RKO (cell line): ENCODE measurements at regions not wholly inside any gene's neighbourhood (a gene's known extent, or its start where the extent isn't known, plus 50 kb on each side); places are given as distances from the start of the nearest gene placed in this dataset.
"Not testable (repeated sequence)": the region's sequence is repeated elsewhere in the genome, so short reads cannot be mapped to it uniquely, and the experiment has no call there.

ENCODE experiments used
- DNase-seq: peaks from one replicate; pipeline ENCODE4 v3.0.0-alpha.2; 2016; ENCODE audit warnings: low spot score

DNA sequence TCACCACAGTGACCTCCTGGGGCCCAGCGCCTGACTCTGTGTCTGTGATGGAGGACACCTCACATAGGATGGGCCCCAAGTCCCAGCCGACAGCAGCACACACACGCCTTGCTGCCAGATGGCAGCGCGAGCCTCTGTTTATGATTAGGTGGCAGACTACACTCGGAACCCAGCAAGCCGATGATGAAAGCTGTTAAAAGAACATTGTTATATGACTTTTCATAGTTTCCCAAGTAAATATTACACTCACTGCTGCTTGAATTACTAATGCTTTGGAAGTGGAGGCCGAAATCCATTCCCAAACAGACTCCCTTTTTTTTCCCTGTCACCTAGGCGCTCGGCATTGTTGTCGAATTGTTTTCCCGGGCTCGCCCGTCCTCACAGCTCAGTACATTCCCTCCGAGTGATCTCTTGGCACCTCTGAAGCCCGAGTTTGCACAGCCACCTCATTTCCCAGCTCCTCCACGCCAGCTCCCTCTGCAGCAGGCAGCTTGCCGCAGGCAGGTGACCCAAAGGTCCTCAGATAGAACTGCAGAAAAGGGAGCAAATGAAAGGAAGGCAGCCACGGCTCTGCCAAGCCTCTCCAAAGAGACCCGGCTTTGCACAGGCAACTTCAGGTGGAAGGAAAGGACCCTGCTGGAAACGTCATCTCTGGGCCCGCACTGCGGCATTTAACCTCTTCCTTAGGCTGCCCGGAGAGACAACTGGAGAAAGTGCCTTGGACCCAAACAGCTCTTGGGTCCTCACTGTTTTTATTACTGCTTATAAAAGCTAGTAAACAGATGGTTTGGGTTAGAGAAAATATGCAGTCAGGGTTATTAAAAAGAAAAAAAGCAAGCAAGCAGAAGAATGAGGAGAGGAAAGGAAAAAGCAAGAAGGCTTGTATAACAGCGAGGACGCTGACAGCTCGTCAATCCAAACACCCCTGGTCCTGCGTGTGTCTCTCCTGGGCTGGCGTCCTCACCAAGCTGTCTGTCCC, 72.2 kb upstream of the SLC25A33 start:
- no peak for DNase-seq

DNA sequence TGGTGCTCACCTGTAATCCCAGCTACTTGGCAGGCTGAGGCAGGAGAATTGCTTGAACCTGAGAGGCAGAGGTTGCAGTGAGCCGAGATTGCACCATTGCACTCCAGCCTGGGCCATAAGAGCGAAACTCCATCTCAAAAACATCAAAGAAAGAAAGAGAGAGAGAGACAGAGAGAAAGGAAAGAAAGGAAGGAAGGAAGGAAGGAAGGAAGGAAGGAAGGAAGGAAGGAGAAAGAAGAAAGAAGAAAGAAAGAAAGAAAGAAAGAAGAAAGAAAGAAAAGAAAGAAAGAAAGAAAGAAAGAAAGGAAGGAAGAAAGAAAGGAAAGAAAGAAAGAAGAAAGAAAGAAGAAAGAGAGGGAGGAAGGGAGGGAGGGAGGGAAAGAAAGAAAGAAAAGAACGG, 69.4 kb upstream of the SLC25A33 start:
- not testable (repeated sequence) for DNase-seq

DNA sequence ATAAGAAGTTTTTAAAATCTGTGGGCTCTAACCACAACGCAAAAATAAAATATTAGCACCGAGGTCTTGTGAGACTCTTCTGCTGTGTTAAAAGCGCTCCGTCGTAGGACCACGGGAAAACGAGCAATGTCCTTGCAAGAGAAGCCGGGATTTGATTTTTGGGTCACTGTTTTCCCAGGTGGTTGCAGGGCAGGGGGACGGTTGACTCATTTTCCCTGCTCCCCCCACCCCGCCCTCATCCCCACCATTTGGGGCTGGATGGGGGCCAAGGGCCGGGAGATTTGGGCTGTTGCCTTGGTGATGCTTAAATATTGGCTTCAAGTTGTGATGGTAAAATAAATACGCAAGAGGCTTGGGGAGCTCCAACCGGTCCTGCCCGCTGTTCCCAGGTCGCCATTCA, 67.6 kb upstream of the SLC25A33 start:
- DNase-seq: no peak

DNA sequence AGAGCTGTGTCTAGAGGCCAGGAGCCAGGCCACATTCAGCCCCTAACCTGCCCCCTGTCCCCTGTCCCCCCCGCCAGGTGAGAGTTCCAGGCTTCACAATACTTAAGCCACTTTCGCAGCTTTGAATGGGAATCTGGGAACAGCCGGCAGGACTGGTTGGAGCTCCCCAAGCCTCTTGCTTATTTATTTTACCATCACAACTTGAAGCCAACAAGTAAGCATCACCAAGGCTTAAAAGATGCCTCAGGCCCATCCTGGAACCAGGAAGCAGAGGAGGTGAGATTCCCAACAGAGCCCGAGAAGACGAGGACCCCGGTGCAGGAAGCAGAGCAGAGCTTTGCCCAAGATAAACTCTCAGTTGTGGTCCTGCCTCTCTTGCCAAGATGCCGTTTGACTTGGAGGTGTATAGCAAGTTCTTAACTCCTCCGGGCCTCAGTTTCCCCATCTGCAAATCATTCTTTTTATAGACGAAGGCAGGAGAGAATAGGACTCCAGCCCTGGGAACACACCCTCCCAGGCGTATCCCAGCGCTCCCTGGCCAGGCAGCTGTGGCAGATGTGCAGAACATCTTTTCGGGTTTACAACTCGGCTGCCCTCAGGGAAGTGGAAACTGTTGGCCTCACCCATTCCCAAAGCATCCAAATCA, 66.8 kb upstream of the SLC25A33 start:
- no peak for DNase-seq

DNA sequence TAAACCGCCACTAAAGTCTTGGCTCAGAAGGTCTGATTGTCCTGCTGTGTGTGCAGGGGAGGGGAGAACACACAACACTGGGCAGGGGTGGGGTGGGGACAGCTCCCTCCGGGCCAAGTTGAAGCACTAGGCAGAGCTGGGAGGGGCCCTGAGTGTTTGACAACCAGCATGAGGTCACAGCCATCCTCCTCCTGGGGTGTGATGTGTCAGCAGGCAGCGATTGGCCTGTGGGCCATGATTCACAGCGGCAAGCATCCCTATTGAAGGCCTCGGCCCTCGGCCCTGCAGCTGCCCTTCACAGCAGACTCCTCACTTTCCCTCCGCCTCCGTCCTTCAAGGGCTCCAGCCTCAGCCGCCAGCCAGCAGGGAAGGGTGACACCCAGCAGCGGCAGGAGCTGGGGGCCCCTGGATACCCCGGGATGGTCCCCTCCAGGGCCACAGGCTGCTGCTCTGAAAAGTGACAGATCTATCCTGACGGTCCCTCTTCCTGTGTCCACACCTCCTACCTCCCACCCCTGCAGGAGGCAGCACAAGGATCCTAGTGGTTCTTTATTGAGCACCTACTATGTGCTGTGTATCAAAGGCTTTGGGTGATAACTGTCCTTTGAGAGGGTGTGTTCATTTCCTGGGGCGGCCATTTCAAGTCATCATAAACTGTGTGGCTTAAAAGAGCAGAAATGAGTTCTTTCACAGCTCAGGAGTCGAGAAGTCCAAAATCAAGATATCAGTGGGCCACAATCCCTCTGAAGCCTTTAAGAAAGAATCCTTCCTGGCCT, 66.0 kb upstream of the SLC25A33 start:
- peak; percentile 92 for DNase-seq

DNA sequence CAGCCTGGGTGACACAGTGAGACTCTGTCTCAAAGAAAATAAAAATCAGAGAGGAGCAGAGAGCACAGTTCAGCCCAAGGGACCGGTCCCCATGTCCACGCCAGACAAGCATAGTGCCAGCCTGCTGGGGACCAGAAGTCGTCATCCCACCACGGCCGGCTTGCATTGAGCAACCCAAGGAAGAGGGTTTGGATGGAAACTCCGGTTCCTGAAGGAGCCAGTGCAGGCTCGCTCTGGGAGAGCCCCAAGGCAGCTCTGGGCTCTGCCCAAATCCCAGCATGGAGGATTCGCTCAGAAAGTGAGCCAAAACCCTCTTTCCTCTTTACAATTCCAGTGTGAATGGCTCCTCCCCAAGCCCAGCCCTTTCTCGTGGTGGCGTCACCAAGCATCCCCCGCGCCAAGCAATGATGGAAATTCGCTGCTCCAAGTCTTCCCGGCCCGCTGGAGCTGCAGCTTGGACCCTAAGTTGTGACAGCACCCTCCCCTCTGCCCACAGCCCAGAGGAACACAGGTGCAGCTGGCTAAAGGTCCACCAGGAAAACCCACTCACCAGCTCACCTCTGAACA, 64.1 kb upstream of the SLC25A33 start:
- no peak for DNase-seq

DNA sequence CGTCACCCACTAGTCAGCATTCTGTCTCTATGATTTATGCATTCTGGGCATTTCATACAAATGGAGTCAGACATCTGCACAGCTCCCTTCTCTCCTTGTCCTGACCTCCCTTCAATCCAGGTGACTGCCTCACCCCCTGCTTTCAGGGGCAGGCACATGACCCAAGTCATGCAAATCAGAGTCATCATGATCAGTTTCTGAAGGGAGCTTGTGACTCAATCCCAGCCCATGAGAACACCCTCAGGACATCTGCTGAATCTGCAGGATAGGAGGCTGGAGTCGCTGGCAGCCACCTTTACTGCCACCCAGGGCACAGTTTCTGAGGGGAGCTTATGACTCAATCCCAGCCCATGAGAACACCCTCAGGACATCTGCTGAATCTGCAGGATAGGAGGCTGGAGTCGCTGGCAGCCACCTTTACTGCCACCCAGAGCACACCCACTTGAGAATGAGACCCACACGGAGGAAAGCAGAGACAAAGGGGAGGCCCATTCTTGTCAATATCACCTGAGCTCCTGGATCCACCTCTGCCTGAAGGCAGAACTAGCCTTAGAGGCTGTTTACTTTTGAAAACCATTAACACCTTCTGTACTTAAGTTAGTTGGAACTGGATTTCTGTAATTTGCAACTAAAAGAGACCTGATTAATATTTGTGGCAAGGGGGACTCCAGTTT, 62.3 kb upstream of the SLC25A33 start:
- peak; percentile 63 for DNase-seq

DNA sequence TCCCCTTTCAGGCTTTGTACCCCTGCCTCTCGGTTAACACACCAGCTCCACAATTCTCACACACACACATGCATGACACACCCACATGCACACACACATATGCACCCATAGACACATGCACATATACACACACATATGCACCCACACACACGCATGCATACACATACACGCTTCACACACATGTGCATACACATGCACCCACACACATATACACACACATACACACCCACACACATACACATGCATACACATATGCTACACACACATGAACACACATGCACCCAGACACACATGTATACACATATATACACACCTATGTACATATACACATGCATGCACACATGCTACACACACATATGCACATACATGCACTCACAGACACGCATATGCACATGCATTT, 61.7 kb upstream of the SLC25A33 start:
- DNase-seq: no peak

DNA sequence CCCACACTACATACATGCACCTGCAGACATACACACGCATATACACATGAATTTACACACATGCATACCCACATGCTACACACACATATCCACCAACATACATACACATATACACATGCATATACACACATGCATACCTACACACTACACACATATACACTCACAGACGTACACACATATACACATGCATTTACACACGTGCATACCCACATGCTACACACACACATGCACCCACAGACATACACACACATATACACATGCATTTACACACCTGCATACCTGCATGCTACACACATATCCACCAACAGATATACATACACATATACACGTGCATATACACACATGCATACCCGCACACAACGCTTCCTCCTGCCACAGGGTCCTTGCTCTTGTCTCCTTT, 61.2 kb upstream of the SLC25A33 start:
- no peak for DNase-seq

DNA sequence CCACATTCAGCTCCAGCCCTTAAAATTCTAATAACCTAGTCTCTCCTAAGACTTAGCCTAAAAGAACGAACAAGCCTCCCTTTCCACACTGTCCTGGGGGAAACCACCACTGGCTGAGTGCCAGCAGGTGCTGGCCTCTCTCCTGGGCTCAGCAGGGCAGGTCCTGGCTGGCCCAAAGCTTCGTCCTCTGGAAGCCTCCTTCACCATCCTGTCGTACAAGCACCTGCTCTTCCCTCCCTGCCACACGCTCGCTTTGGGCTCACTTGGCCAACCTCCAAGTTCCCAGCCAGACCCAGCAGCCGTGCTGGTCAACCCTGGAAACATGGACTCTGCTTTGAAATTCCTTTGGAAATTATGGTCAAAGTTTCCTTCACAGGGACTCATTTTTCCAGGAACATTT, 58.2 kb upstream of the SLC25A33 start:
- DNase-seq: no peak

DNA sequence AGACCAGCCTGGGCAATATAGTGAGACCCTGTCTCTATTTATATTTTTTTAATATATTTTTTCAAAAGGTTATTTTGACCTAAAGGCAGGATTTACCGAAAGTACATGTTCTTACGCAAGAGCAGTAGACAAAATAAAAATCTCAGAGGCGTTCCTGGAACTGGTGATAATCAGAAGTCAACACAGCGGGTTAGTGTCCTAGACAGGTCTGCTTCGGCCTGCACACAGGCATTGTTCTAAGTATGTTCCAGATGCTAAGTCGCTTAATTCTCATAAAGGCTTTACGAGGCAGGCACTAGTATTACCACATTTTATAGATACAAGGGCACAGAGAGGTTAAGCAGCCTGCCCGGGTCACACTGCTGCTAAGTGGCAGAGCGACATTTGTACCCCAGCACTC, 56.9 kb upstream of the SLC25A33 start:
- DNase-seq: no peak

DNA sequence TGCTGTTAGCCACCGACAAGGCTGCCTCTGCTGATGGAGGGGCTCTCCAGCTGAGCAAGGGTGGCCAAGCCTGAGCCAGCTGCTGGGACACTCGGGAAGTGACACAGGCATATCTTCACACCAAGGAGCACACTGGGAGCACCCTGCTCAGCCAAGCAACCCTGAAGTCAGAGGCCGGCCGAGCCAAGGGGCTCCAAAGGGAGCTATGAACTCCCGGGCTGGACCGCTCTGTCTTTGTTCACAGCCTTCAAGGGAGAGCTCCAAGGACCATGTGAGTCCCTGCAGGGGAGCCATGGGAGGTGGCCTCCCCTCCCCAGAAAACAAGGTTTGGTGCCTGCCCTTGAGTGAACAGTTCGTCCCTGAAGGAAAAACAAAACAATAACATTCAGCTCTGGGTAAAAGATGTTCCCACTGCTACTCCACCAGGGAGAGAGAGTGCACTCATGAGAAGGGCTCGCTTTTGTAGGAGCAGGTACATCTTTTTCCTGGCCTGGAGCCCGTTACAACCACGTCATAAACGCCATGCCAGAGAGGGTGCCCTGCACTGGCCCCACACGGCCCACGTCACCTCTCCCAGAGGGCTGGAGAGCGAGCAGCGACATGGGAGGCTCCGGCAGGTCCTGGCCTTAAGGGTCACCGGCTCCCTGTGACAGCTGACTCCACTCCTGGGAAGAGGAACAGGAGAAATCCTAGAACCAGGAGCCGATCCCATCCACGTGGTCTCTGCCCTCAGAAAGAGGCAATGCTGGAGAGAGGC, 56.3 kb upstream of the SLC25A33 start:
- DNase-seq: no peak

DNA sequence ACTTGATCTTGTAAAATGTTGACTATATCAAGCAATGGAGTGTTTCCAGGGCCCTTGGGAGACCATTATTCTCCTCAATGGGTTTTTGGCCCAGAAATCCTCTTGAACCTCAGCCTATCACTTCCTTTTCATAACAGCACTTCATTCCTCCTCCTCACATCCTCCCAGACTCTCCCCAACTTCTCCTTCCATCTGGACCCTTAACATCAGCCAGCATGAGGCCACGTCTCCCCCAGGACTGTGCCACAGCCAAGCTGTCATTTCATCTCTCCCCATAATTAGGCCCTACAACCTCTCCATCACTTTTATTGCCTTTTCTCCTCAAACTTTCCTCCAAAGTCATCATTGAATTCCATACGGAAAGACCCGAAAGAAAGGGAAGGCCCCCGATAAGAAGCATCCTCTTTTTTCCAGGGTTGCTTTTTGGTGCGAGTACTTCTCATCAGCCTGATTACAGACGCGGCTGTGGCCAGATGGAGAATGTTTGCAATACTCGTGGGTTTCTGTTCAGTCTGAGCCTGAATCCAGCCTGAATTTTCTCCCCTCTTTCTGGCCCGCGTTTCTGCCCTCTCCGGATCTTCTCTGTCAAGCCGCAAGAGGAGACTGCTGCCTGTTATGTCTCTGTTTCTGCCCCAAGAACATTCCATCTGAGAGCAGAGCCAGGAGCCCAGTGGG, 52.7 kb upstream of the SLC25A33 start:
- DNase-seq: no peak
